ENCODE measurements at regions not wholly inside any gene's neighbourhood (a gene's known extent, or its start where the extent isn't known, plus 50 kb on each side); places are given as distances from the start of the nearest gene placed in this dataset.

DNA sequence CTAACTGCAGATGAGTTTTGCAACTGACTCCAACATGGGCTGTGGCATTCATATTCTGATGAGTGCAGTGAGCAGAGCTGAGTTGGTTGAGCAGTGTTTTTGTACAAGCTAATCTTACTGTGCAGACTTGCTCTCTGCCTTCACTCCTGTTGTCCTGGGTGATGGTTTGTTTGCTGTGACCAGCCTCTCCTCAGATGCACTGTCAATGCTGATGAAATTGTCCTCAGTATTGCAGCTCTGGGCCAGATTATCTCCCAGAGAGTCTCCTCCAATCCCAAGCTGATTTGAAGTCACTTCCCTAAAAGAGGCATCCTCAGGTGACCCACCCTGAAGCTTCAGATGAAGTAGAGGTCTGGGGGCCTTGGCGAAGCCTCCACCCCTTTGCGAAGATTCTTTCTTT, 581.8 kb downstream of the ACTL7B start:
- H3K4me3 Mint-ChIP-seq, result no peak overlapping the region
- no peak for DNase-seq (ENCODE audit: low read depth, low spot score)
- H3K27me3 Mint-ChIP-seq (ENCODE audit: low read depth), result no peaks in the 10 kb centered on the region
- TF ChIP-seq, protein P1, sequence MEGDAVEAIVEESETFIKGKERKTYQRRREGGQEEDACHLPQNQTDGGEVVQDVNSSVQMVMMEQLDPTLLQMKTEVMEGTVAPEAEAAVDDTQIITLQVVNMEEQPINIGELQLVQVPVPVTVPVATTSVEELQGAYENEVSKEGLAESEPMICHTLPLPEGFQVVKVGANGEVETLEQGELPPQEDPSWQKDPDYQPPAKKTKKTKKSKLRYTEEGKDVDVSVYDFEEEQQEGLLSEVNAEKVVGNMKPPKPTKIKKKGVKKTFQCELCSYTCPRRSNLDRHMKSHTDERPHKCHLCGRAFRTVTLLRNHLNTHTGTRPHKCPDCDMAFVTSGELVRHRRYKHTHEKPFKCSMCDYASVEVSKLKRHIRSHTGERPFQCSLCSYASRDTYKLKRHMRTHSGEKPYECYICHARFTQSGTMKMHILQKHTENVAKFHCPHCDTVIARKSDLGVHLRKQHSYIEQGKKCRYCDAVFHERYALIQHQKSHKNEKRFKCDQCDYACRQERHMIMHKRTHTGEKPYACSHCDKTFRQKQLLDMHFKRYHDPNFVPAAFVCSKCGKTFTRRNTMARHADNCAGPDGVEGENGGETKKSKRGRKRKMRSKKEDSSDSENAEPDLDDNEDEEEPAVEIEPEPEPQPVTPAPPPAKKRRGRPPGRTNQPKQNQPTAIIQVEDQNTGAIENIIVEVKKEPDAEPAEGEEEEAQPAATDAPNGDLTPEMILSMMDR (conservative IDR thresholded peaks at IDR 0.05), result no peak
- no peaks in the 10 kb centered on the region for H3K36me3 Mint-ChIP-seq (ENCODE audit: low read depth)
- H3K9me3 Mint-ChIP-seq, result peaks cover 3% of the 10 kb centered on the region
- peaks cover 17% of the 10 kb centered on the region for H3K4me1 Mint-ChIP-seq
- no peak overlapping the region for H3K27ac Mint-ChIP-seq (ENCODE audit: unreplicated experiment)

DNA sequence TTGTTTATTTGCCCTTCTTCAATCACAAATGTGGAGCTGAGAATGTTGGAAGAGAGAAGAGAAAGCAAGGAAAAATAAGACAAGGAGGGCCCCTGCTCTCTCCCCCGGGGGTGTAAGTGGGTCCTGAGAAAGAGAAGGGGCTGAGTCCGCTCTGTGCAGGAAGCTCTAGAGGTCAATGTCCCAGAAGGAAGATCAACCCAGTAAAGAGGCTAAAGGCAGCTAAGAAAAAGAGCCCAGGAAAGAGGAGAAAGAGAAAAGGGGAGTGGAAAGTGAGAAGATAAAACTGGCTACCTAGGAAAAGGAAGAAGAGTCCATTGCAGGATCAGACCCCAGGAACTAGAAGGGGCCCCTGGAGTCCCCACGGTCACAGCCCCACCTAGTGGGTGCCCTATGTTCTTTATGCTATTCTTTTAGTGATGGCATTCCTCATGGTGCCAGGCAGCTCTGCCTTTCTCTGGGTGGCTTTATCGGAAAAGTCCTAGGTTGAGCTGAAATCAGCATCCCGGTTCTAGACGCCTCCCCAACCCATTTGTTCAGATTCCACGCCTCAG, 583.4 kb downstream of the ACTL7B start:
- H3K4me3 Mint-ChIP-seq, result no peak overlapping the region
- H3K36me3 Mint-ChIP-seq (ENCODE audit: low read depth), result no peaks in the 10 kb centered on the region
- TF ChIP-seq, protein P1 (conservative IDR thresholded peaks at IDR 0.05), result peak; percentile 56
- H3K27ac Mint-ChIP-seq (ENCODE audit: unreplicated experiment), result peak overlapping the region; percentile 63
- no peak for DNase-seq (ENCODE audit: low read depth, low spot score)
- peaks cover 17% of the 10 kb centered on the region for H3K4me1 Mint-ChIP-seq
- H3K9me3 Mint-ChIP-seq, result peaks cover 3% of the 10 kb centered on the region
- H3K27me3 Mint-ChIP-seq (ENCODE audit: low read depth), result no peaks in the 10 kb centered on the region

DNA sequence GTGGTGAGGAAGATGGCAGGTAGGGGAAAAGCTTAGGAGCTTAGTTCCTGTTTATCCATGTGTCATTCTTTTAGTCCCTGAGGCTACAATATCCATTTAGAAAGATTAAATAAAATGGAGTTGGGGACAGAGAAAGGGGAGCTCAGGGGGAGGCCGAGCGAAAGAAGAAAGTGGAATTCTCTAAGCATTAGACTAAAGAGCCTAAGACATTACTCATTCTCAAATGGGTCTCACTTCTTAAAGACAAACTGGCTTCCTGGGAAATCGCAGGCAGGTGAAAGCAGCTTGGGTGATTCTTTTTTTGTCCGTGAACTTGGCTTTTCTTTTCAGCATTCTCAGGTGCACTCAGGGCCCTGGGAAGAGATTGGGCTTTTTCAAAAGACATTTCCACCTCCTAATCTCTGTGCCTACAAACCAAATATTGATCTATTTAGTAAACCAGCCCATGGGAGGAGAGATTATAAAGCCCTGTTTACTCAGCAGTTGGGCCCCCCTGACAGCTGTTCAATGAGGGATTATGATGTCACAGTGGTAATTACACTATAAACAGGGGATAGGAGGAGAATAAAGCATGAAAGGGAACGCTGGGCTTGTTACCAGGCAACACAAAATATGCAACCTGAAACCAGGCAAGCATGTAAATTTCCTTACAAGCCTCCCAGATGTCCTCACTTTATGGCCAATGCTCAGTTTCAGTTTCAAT, 584.0 kb downstream of the ACTL7B start:
- TF ChIP-seq, protein P1 (conservative IDR thresholded peaks at IDR 0.05), result no peak
- Mint-ChIP-seq H3K9me3 (peaks cover 3% of the 10 kb centered on the region), H3K4me1 (peaks cover 17% of the 10 kb centered on the region), H3K27me3 (ENCODE audit: low read depth) (no peaks in the 10 kb centered on the region), H3K36me3 (ENCODE audit: low read depth) (no peaks in the 10 kb centered on the region), H3K27ac (ENCODE audit: unreplicated experiment) (peak overlapping the region; percentile 63), H3K4me3 (no peak overlapping the region)
- no peak for DNase-seq (ENCODE audit: low read depth, low spot score)

DNA sequence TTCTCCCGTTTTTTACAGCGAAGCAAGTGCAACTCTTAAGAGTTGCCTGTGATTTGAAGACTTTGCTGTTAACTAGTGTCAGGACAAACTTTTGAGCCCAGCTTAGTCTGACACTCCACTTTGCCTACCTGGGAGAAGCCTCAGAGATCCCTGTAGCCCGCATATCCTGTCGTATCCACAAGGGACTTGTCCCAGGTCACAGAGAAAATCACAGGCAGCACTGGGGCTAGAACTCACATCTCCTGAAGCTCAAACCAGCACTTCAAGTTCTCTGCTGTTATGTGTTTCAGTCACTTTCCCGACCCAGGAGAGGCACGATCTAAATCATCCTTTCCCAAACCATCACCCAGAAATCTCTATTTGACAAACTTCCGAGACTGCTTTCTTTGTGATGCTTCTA, 584.5 kb downstream of the ACTL7B start:
- DNase-seq (ENCODE audit: low read depth, low spot score), result no peak
- H3K36me3 Mint-ChIP-seq (ENCODE audit: low read depth), result no peaks in the 10 kb centered on the region
- peaks cover 2% of the 10 kb centered on the region for H3K9me3 Mint-ChIP-seq
- no peak overlapping the region for H3K27ac Mint-ChIP-seq (ENCODE audit: unreplicated experiment)
- peaks cover 2% of the 10 kb centered on the region for H3K27me3 Mint-ChIP-seq (ENCODE audit: low read depth)
- TF ChIP-seq, protein P1 (conservative IDR thresholded peaks at IDR 0.05), result no peak
- peaks cover 17% of the 10 kb centered on the region for H3K4me1 Mint-ChIP-seq
- no peak overlapping the region for H3K4me3 Mint-ChIP-seq

DNA sequence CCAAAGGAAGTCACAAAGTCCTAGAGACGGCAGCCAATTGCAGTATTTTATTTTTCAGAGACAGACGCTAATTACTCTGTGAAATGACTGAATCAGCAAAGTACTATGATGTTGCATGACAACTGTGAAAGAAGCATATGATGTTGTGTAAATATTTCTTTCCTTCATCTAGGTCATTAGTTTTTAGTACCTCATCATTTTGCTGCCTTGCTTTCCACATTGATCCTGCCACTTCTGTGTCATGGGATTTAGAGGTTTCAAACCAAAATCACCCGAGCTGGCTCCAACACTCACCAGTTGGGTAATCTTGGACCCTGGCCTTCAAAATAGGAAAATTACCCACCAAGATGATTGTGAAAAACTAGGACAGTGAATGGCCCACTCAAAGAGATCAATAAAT, 585.2 kb downstream of the ACTL7B start:
- no peak for DNase-seq (ENCODE audit: low read depth, low spot score)
- Mint-ChIP-seq H3K4me3 (no peak overlapping the region), H3K27me3 (ENCODE audit: low read depth) (peaks cover 2% of the 10 kb centered on the region), H3K27ac (ENCODE audit: unreplicated experiment) (no peak overlapping the region), H3K36me3 (ENCODE audit: low read depth) (no peaks in the 10 kb centered on the region), H3K4me1 (peaks cover 17% of the 10 kb centered on the region), H3K9me3 (peaks cover 2% of the 10 kb centered on the region)
- TF ChIP-seq, protein P1 (conservative IDR thresholded peaks at IDR 0.05), result no peak

All from neural crest cell (in vitro differentiated cells).